T follicular helper cell (primary cell): ENCODE measurements at regions not wholly inside any gene's neighbourhood (a gene's known extent, or its start where the extent isn't known, plus 50 kb on each side); places are given as distances from the start of the nearest gene placed in this dataset.
"Not testable (repeated sequence)": the region's sequence is repeated elsewhere in the genome, so short reads cannot be mapped to it uniquely, and the experiment has no call there.

Experiments
- DNase-seq: peaks from one replicate; pipeline ENCODE4 v3.0.0-alpha.2; 2020; ENCODE audit warnings: low read depth

GRCh38 chr20:53748176-53748575, 154.5 kb upstream of the ZNF217 start:
- DNase-seq = no peak

GRCh38 chr20:53743607-53744260, 150.1 kb upstream of the ZNF217 start:
- no peak for DNase-seq

GRCh38 chr20:53742685-53743081, 149.0 kb upstream of the ZNF217 start:
- DNase-seq = no peak

- DNase-seq = no peak
Measured at GRCh38 chr20:53741726-53742028, 148.0 kb upstream of the ZNF217 start.

- DNase-seq = no peak
Measured at GRCh38 chr20:53739799-53740785, 146.5 kb upstream of the ZNF217 start.

GRCh38 chr20:53738945-53739798, 145.5 kb upstream of the ZNF217 start:
- DNase-seq = no peak

GRCh38 chr20:53738039-53738944, 144.7 kb upstream of the ZNF217 start:
- DNase-seq = no peak

GRCh38 chr20:53737396-53738038, 143.9 kb upstream of the ZNF217 start:
- no peak for DNase-seq

GRCh38 chr20:53736757-53737395, 143.2 kb upstream of the ZNF217 start:
- DNase-seq = no peak

GRCh38 chr20:53736122-53736756, 142.6 kb upstream of the ZNF217 start:
- DNase-seq = no peak

GRCh38 chr20:53735536-53736050, 142.0 kb upstream of the ZNF217 start:
- no peak for DNase-seq

- no peak for DNase-seq
Measured at GRCh38 chr20:53734006-53734688, 140.5 kb upstream of the ZNF217 start.

GRCh38 chr20:53731595-53731994, 138.0 kb upstream of the ZNF217 start:
- DNase-seq = no peak

GRCh38 chr20:53728359-53728758, 134.7 kb upstream of the ZNF217 start:
- no peak for DNase-seq

GRCh38 chr20:53727239-53727638, 133.6 kb upstream of the ZNF217 start:
- not testable (repeated sequence) for DNase-seq

- DNase-seq = no peak
Measured at GRCh38 chr20:53725575-53725970, 131.9 kb upstream of the ZNF217 start.

GRCh38 chr20:53723621-53724020, 130.0 kb upstream of the ZNF217 start:
- no peak for DNase-seq

- DNase-seq = no peak
Measured at GRCh38 chr20:53723045-53723444, 129.4 kb upstream of the ZNF217 start.

GRCh38 chr20:53722515-53723036, 128.9 kb upstream of the ZNF217 start:
- no peak for DNase-seq
